ENCODE measurements at regions not wholly inside any gene's neighbourhood (a gene's known extent, or its start where the extent isn't known, plus 50 kb on each side); places are given as distances from the start of the nearest gene placed in this dataset.
"Not testable (repeated sequence)": the region's sequence is repeated elsewhere in the genome, so short reads cannot be mapped to it uniquely, and the experiment has no call there.

DNA sequence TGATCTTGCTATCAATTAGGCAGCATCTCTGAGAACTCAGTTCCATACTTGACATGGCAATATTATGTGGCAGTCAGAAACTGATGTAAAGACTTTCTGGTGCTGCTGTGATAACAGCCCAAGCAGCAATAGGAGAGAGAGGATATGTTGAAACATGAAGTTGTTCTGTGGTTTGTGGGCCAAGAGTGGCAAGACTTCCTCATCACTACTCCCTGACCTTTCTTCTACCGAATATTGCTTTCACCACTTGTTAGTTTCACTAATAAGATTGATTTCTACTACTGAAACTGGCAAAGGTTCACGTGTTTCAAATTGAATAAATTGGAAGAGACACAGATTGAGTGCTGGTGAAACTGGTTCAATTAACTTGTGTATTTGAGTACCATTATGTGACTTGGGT lies 852.6 kb upstream of the RAG2 start:
- H3K27ac ChIP-seq (ENCODE audit: low read depth, low read length): no peak overlapping the region
- no peak overlapping the region for H3K4me3 ChIP-seq (ENCODE audit: low read length)
- H3K27me3 ChIP-seq (ENCODE audit: control insufficient read depth, insufficient read depth, low read length): no peaks in the 10 kb centered on the region
- H3K36me3 ChIP-seq (ENCODE audit: control insufficient read depth, insufficient read depth, low read length): no peaks in the 10 kb centered on the region
- no peak overlapping the region for H3K9ac ChIP-seq (ENCODE audit: low read length)
- no peaks in the 10 kb centered on the region for H3K4me1 ChIP-seq (ENCODE audit: control insufficient read depth, insufficient read depth, low read length)

DNA sequence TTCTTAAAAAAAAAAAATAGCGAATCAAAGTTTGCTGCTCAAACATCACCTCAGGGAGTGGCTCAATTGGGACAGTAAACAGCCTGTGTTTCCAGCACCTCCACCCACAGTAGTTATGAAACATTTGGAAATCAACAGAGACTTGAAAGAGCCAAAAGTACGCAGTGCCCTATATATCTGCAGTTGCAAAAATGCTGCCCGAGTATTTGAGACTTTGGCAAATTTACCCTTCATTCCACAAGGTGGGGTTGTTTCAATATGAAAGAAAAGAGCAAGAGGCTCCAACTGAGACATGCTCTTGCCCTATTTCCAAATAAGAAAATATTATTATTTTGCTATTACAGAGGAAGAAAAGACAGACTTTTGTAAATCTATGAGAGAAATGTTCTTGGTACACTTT lies 851.1 kb upstream of the RAG2 start:
- no peak overlapping the region for H3K9ac ChIP-seq (ENCODE audit: low read length)
- H3K27me3 ChIP-seq (ENCODE audit: control insufficient read depth, insufficient read depth, low read length): no peaks in the 10 kb centered on the region
- no peaks in the 10 kb centered on the region for H3K4me1 ChIP-seq (ENCODE audit: control insufficient read depth, insufficient read depth, low read length)
- H3K4me3 ChIP-seq (ENCODE audit: low read length): no peak overlapping the region
- no peaks in the 10 kb centered on the region for H3K36me3 ChIP-seq (ENCODE audit: control insufficient read depth, insufficient read depth, low read length)
- no peak overlapping the region for H3K27ac ChIP-seq (ENCODE audit: low read depth, low read length)

GRCh38 chr11:37442576-37442975 lies 844.5 kb upstream of the RAG2 start:
- Histone ChIP-seq H3K4me1 (ENCODE audit: control insufficient read depth, insufficient read depth, low read length) (no peaks in the 10 kb centered on the region), H3K36me3 (ENCODE audit: control insufficient read depth, insufficient read depth, low read length) (no peaks in the 10 kb centered on the region), H3K9ac (ENCODE audit: low read length) (no peak overlapping the region), H3K4me3 (ENCODE audit: low read length) (no peak overlapping the region), H3K27me3 (ENCODE audit: control insufficient read depth, insufficient read depth, low read length) (no peaks in the 10 kb centered on the region), H3K27ac (ENCODE audit: low read depth, low read length) (no peak overlapping the region)

DNA sequence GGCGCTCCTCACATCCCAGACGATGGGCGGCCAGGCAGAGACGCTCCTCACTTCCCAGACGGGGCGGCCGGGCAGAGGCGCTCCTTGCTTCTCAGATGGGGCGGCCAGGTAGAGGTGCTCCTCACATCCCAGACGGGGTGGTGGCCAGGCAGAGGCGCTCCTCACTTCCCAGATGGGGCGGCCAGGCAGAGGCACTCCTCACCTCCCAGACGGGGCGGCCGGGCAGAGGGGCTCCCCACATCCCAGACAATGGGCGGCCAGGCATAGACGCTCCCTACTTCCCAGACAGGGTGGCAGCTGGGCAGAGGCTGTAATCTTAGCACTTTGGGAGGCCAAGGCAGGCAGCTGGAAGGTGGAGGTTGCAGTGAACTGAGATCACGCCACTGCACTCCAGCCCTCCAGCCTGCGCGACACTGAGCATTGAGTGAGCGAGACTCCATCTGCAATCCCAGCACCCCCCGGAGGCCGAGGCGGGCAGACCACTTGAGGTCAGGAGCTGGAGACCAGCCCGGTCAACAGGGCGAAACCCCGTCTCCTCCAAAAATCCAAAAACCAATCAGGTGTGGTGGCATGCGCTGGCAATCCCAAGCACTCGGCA lies 833.7 kb upstream of the RAG2 start:
- not testable (repeated sequence) for H3K27ac ChIP-seq (ENCODE audit: low read depth, low read length); H3K36me3 ChIP-seq (ENCODE audit: control insufficient read depth, insufficient read depth, low read length); H3K4me1 ChIP-seq (ENCODE audit: control insufficient read depth, insufficient read depth, low read length); H3K9ac ChIP-seq (ENCODE audit: low read length); H3K27me3 ChIP-seq (ENCODE audit: control insufficient read depth, insufficient read depth, low read length); H3K4me3 ChIP-seq (ENCODE audit: low read length)

DNA sequence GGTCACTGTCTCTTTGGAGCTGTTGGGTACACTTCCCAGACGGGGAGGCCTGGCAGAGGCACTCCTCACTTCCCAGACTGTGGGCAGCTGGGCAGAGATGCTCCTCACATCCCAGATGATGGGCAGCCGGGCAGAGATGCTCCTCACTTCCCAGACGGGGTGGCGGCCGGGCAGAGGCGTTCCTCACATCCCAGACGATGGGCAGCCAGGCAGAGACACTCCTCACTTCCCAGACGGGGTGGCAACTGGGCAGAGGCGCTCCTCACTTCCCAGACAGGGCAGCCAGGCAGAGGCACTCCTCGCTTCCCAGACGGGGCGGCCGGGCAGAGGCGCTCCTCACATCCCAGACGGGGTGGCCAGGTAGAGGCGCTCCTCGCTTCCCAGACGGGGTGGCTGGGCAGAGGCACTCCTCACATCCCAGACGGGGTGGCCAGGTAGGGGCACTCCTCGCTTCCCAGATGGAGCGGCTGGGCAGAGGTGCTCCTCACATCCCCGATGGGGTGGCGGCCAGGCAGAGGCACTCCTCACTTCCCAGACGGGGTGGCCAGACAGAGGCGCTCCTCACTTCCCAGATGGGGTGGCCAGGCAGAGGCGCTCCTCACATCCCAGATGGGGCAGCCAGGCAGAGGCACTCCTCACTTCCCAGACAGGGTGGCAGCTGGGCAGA lies 833.1 kb upstream of the RAG2 start:
- H3K4me3 ChIP-seq (ENCODE audit: low read length); H3K4me1 ChIP-seq (ENCODE audit: control insufficient read depth, insufficient read depth, low read length); H3K27ac ChIP-seq (ENCODE audit: low read depth, low read length); H3K9ac ChIP-seq (ENCODE audit: low read length); H3K27me3 ChIP-seq (ENCODE audit: control insufficient read depth, insufficient read depth, low read length); H3K36me3 ChIP-seq (ENCODE audit: control insufficient read depth, insufficient read depth, low read length): not testable (repeated sequence)

DNA sequence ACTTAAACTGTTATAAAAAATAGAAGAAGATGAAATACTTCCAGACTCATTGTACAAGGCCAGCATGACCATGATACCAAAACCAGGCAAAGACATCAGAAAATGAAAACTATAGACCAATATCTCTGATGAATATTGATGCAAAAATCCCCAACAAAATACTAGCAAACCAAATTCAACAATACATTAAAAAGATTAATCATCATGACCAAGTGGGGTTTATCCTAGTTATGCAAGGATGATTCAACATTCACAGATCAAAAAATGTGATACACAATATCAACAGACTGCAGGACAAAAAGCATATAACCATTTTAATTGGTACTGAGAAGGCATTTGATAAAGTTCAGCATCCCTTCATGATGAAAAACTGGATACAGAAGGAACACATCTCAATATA lies 824.5 kb upstream of the RAG2 start:
- no peak overlapping the region for H3K27ac ChIP-seq (ENCODE audit: low read depth, low read length)
- no peaks in the 10 kb centered on the region for H3K27me3 ChIP-seq (ENCODE audit: control insufficient read depth, insufficient read depth, low read length)
- H3K4me3 ChIP-seq (ENCODE audit: low read length): no peak overlapping the region
- H3K4me1 ChIP-seq (ENCODE audit: control insufficient read depth, insufficient read depth, low read length): no peaks in the 10 kb centered on the region
- no peak overlapping the region for H3K9ac ChIP-seq (ENCODE audit: low read length)
- H3K36me3 ChIP-seq (ENCODE audit: control insufficient read depth, insufficient read depth, low read length): no peaks in the 10 kb centered on the region

DNA sequence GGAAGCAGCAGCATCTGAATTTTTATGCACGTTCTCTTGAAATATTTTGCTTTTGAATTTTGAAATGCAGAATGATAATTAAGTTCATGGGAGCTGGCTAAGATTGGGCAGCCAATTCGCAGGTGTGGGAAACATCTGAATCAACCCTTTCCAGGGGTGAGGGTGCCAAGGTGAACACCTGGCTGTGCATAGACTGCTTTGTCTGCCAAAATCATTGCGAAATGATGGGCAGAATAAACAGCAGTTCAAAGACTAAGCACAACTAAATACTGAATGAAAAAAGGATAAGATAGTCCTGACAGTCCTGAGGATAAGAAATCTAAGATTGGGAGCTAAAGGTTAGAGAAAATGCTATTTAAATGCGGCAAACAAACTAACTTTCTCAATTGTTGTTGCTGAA lies 813.3 kb upstream of the RAG2 start:
- Histone ChIP-seq H3K27ac (ENCODE audit: low read depth, low read length) (no peak overlapping the region), H3K4me1 (ENCODE audit: control insufficient read depth, insufficient read depth, low read length) (no peaks in the 10 kb centered on the region), H3K27me3 (ENCODE audit: control insufficient read depth, insufficient read depth, low read length) (no peaks in the 10 kb centered on the region), H3K4me3 (ENCODE audit: low read length) (no peak overlapping the region), H3K9ac (ENCODE audit: low read length) (no peak overlapping the region), H3K36me3 (ENCODE audit: control insufficient read depth, insufficient read depth, low read length) (no peaks in the 10 kb centered on the region)

- Histone ChIP-seq H3K4me1 (ENCODE audit: control insufficient read depth, insufficient read depth, low read length) (no peaks in the 10 kb centered on the region), H3K36me3 (ENCODE audit: control insufficient read depth, insufficient read depth, low read length) (no peaks in the 10 kb centered on the region), H3K27ac (ENCODE audit: low read depth, low read length) (no peak overlapping the region), H3K4me3 (ENCODE audit: low read length) (no peak overlapping the region), H3K27me3 (ENCODE audit: control insufficient read depth, insufficient read depth, low read length) (no peaks in the 10 kb centered on the region), H3K9ac (ENCODE audit: low read length) (no peak overlapping the region)
These were observed 811.1 kb upstream of the RAG2 start for GRCh38 chr11:37409124-37409523.

DNA sequence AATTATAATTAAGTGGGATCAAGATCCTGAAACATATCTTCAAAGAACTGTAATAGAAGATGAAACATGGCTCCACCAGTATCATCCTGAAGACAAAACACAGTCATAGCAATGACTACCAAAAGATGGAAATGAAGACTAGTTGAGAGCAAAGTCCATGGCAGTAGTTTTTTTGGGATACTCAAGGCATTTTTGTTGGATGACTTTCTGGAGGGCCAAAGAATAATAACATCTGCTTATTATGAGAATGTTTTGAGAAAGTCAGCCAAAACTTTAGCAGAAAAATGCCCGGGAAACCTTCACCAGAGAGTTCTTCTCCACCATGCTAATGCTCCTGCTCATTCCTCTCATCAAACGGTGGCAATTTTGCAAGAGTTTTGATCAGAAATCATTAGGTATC lies 809.4 kb upstream of the RAG2 start:
- no peak overlapping the region for H3K9ac ChIP-seq (ENCODE audit: low read length)
- no peaks in the 10 kb centered on the region for H3K27me3 ChIP-seq (ENCODE audit: control insufficient read depth, insufficient read depth, low read length)
- no peak overlapping the region for H3K27ac ChIP-seq (ENCODE audit: low read depth, low read length)
- H3K4me3 ChIP-seq (ENCODE audit: low read length): no peak overlapping the region
- H3K4me1 ChIP-seq (ENCODE audit: control insufficient read depth, insufficient read depth, low read length): no peaks in the 10 kb centered on the region
- no peaks in the 10 kb centered on the region for H3K36me3 ChIP-seq (ENCODE audit: control insufficient read depth, insufficient read depth, low read length)

GRCh38 chr11:37406651-37407050 lies 808.6 kb upstream of the RAG2 start:
- Histone ChIP-seq H3K4me1 (ENCODE audit: control insufficient read depth, insufficient read depth, low read length) (no peaks in the 10 kb centered on the region), H3K9ac (ENCODE audit: low read length) (no peak overlapping the region), H3K4me3 (ENCODE audit: low read length) (no peak overlapping the region), H3K27me3 (ENCODE audit: control insufficient read depth, insufficient read depth, low read length) (no peaks in the 10 kb centered on the region), H3K27ac (ENCODE audit: low read depth, low read length) (no peak overlapping the region), H3K36me3 (ENCODE audit: control insufficient read depth, insufficient read depth, low read length) (no peaks in the 10 kb centered on the region)

DNA sequence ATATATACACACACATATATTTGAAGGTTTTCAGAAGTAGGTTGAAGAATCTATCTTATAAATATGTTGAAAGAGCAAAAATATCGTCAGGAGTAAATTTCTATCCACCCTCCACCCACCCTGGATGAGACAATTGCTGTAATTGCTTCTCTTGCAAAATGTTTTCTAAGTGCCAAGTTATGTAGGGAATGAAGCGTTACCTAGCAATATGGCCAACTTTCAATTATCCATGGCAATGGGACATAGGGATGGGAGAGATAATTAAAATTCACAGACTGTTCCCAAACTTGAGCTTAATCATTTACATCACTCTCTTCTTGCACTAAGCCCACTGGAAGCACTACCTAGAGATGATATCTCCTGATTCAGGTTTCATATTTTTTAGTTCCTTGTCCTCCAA lies 806.2 kb upstream of the RAG2 start:
- Histone ChIP-seq H3K36me3 (ENCODE audit: control insufficient read depth, insufficient read depth, low read length) (no peaks in the 10 kb centered on the region), H3K4me1 (ENCODE audit: control insufficient read depth, insufficient read depth, low read length) (no peaks in the 10 kb centered on the region), H3K9ac (ENCODE audit: low read length) (no peak overlapping the region), H3K27ac (ENCODE audit: low read depth, low read length) (no peak overlapping the region), H3K27me3 (ENCODE audit: control insufficient read depth, insufficient read depth, low read length) (no peaks in the 10 kb centered on the region), H3K4me3 (ENCODE audit: low read length) (no peak overlapping the region)

GRCh38 chr11:37402663-37403062 lies 804.6 kb upstream of the RAG2 start:
- Histone ChIP-seq H3K27ac (ENCODE audit: low read depth, low read length) (no peak overlapping the region), H3K9ac (ENCODE audit: low read length) (no peak overlapping the region), H3K27me3 (ENCODE audit: control insufficient read depth, insufficient read depth, low read length) (no peaks in the 10 kb centered on the region), H3K4me3 (ENCODE audit: low read length) (no peak overlapping the region), H3K36me3 (ENCODE audit: control insufficient read depth, insufficient read depth, low read length) (no peaks in the 10 kb centered on the region), H3K4me1 (ENCODE audit: control insufficient read depth, insufficient read depth, low read length) (no peaks in the 10 kb centered on the region)

- Histone ChIP-seq H3K9ac (ENCODE audit: low read length) (no peak overlapping the region), H3K36me3 (ENCODE audit: control insufficient read depth, insufficient read depth, low read length) (no peaks in the 10 kb centered on the region), H3K4me1 (ENCODE audit: control insufficient read depth, insufficient read depth, low read length) (no peaks in the 10 kb centered on the region), H3K4me3 (ENCODE audit: low read length) (no peak overlapping the region), H3K27me3 (ENCODE audit: control insufficient read depth, insufficient read depth, low read length) (no peaks in the 10 kb centered on the region), H3K27ac (ENCODE audit: low read depth, low read length) (no peak overlapping the region)
These were observed 796.3 kb upstream of the RAG2 start for GRCh38 chr11:37394236-37394870.
